ENCODE measurements at regions not wholly inside any gene's neighbourhood (a gene's known extent, or its start where the extent isn't known, plus 50 kb on each side); places are given as distances from the start of the nearest gene placed in this dataset.
A peak's percentile ranks its signal among the peaks of the same experiment; 100 is the strongest.
"Not testable (repeated sequence)": the region's sequence is repeated elsewhere in the genome, so short reads cannot be mapped to it uniquely, and the experiment has no call there.

- Mint-ChIP-seq H3K9me3 (ENCODE audit: low read depth) (peaks cover 5% of the 10 kb centered on the region), H3K4me1 (no peaks in the 10 kb centered on the region), H3K27me3 (no peaks in the 10 kb centered on the region), H3K4me3 (no peak overlapping the region), H3K27ac (no peak overlapping the region), H3K36me3 (ENCODE audit: low read depth) (no peaks in the 10 kb centered on the region)
- no peak for ATAC-seq
- ChIA-PET POLR2A (interaction anchor here (0.6 kb wide), 1 partner anchor 105 kb away, joined by 3 read pairs; no protein-coding TSS in a partner anchor), CTCF (interaction anchor here (0.6 kb wide), 1 partner anchor 473 kb away, joined by 4 read pairs; no protein-coding TSS in a partner anchor)
- intact Hi-C loops (cut with DNase I, micrococcal nuclease): no loop called here
- DNase-seq: no peak
Observed at GRCh38 chr17:16878084-16878483, 93.8 kb downstream of the TNFRSF13B start.

GRCh38 chr17:16877099-16877498 lies 94.8 kb downstream of the TNFRSF13B start:
- peaks cover 5% of the 10 kb centered on the region for H3K9me3 Mint-ChIP-seq (ENCODE audit: low read depth)
- ChIA-PET CTCF (interaction anchor here (1.3 kb wide), 1 partner anchor 9 kb away, joined by 3 read pairs; no protein-coding TSS in a partner anchor), POLR2A (no interaction called here)

GRCh38 chr17:16875662-16876061 lies 96.3 kb downstream of the TNFRSF13B start:
- intact Hi-C loops (cut with DNase I, micrococcal nuclease): no loop called here
- peaks cover 5% of the 10 kb centered on the region for H3K9me3 Mint-ChIP-seq (ENCODE audit: low read depth)
- ATAC-seq: no peak
- H3K27ac Mint-ChIP-seq: no peak overlapping the region
- POLR2A ChIA-PET: no interaction called here
- H3K4me1 Mint-ChIP-seq: no peaks in the 10 kb centered on the region
- DNase-seq: no peak
- H3K4me3 Mint-ChIP-seq: no peak overlapping the region
- no peaks in the 10 kb centered on the region for H3K36me3 Mint-ChIP-seq (ENCODE audit: low read depth)
- CTCF ChIA-PET: interaction anchor here (0.6 to 1.3 kb wide), 2 partner anchors 10 kb away, joined by 3 read pairs; no protein-coding TSS in a partner anchor
- no peaks in the 10 kb centered on the region for H3K27me3 Mint-ChIP-seq

More at GRCh38 chr17:16877099-16877498, 94.8 kb downstream of the TNFRSF13B start:
- Mint-ChIP-seq H3K27ac (no peak overlapping the region), H3K27me3 (no peaks in the 10 kb centered on the region), H3K4me1 (no peaks in the 10 kb centered on the region), H3K4me3 (no peak overlapping the region), H3K36me3 (ENCODE audit: low read depth) (no peaks in the 10 kb centered on the region)
- intact Hi-C loops (cut with DNase I, micrococcal nuclease): no loop called here
- no peak for DNase-seq
- no peak for ATAC-seq

GRCh38 chr17:16874216-16874615 lies 97.7 kb downstream of the TNFRSF13B start:
- H3K9me3 Mint-ChIP-seq (ENCODE audit: low read depth); POLR2A ChIA-PET; CTCF ChIA-PET; H3K36me3 Mint-ChIP-seq (ENCODE audit: low read depth); ATAC-seq; H3K4me3 Mint-ChIP-seq; intact Hi-C loops (cut with DNase I, micrococcal nuclease); H3K27me3 Mint-ChIP-seq; DNase-seq; H3K4me1 Mint-ChIP-seq; H3K27ac Mint-ChIP-seq: not testable (repeated sequence)

- DNase-seq: peak; percentile 79
- Mint-ChIP-seq H3K4me1 (no peaks in the 10 kb centered on the region), H3K9me3 (ENCODE audit: low read depth) (peaks cover 5% of the 10 kb centered on the region), H3K27me3 (no peaks in the 10 kb centered on the region), H3K36me3 (ENCODE audit: low read depth) (no peaks in the 10 kb centered on the region), H3K4me3 (no peak overlapping the region), H3K27ac (no peak overlapping the region)
- CTCF ChIA-PET: no interaction called here
- ATAC-seq: peak; percentile 81
- POLR2A ChIA-PET: no interaction called here
- intact Hi-C loops (cut with DNase I, micrococcal nuclease): no loop called here
Observed at GRCh38 chr17:16873174-16874035, 98.5 kb downstream of the TNFRSF13B start.

GRCh38 chr17:16872351-16873173 lies 99.4 kb downstream of the TNFRSF13B start:
- DNase-seq (no peak), ATAC-seq (no peak)
- CTCF ChIA-PET: no interaction called here
- Mint-ChIP-seq H3K4me1 (no peaks in the 10 kb centered on the region), H3K27ac (no peak overlapping the region), H3K4me3 (no peak overlapping the region), H3K9me3 (ENCODE audit: low read depth) (peaks cover 5% of the 10 kb centered on the region), H3K27me3 (no peaks in the 10 kb centered on the region), H3K36me3 (ENCODE audit: low read depth) (no peaks in the 10 kb centered on the region)
- intact Hi-C loops (cut with DNase I, micrococcal nuclease): no loop called here
- POLR2A ChIA-PET: no interaction called here

GRCh38 chr17:16871446-16872190 lies 100.3 kb downstream of the TNFRSF13B start:
- H3K9me3 Mint-ChIP-seq (ENCODE audit: low read depth); H3K27me3 Mint-ChIP-seq; H3K4me1 Mint-ChIP-seq; POLR2A ChIA-PET; CTCF ChIA-PET; H3K27ac Mint-ChIP-seq; H3K36me3 Mint-ChIP-seq (ENCODE audit: low read depth); DNase-seq; intact Hi-C loops (cut with DNase I, micrococcal nuclease); ATAC-seq; H3K4me3 Mint-ChIP-seq: not testable (repeated sequence)

GRCh38 chr17:16870253-16871245 lies 101.4 kb downstream of the TNFRSF13B start:
- no peaks in the 10 kb centered on the region for H3K36me3 Mint-ChIP-seq (ENCODE audit: low read depth)
- intact Hi-C loops (cut with DNase I, micrococcal nuclease): no loop called here
- CTCF ChIA-PET: no interaction called here
- no peak overlapping the region for H3K27ac Mint-ChIP-seq
- ATAC-seq: no peak
- no peaks in the 10 kb centered on the region for H3K27me3 Mint-ChIP-seq
- POLR2A ChIA-PET: no interaction called here
- no peak overlapping the region for H3K4me3 Mint-ChIP-seq
- no peaks in the 10 kb centered on the region for H3K9me3 Mint-ChIP-seq (ENCODE audit: low read depth)
- no peak for DNase-seq
- H3K4me1 Mint-ChIP-seq: no peaks in the 10 kb centered on the region

GRCh38 chr17:16869531-16870252 lies 102.2 kb downstream of the TNFRSF13B start:
- intact Hi-C loops (cut with DNase I, micrococcal nuclease); CTCF ChIA-PET; ATAC-seq: not testable (repeated sequence)

GRCh38 chr17:16868616-16869015 lies 103.3 kb downstream of the TNFRSF13B start:
- H3K4me3 Mint-ChIP-seq; H3K27me3 Mint-ChIP-seq; CTCF ChIA-PET; intact Hi-C loops (cut with DNase I, micrococcal nuclease); H3K9me3 Mint-ChIP-seq (ENCODE audit: low read depth); H3K36me3 Mint-ChIP-seq (ENCODE audit: low read depth); ATAC-seq; H3K27ac Mint-ChIP-seq; DNase-seq; H3K4me1 Mint-ChIP-seq: not testable (repeated sequence)
- POLR2A ChIA-PET: interaction anchor here (0.6 kb wide), 1 partner anchor 195 kb away, joined by 3 read pairs; no protein-coding TSS in a partner anchor

More at GRCh38 chr17:16869531-16870252, 102.2 kb downstream of the TNFRSF13B start:
- DNase-seq; H3K27me3 Mint-ChIP-seq; POLR2A ChIA-PET; H3K4me3 Mint-ChIP-seq; H3K4me1 Mint-ChIP-seq; H3K36me3 Mint-ChIP-seq (ENCODE audit: low read depth); H3K9me3 Mint-ChIP-seq (ENCODE audit: low read depth); H3K27ac Mint-ChIP-seq: not testable (repeated sequence)
